CD4-positive, alpha-beta T cell treated with Interleukin-1 beta for 1 hour (primary cell): ENCODE measurements at regions not wholly inside any gene's neighbourhood (a gene's known extent, or its start where the extent isn't known, plus 50 kb on each side); places are given as distances from the start of the nearest gene placed in this dataset.
"Not testable (repeated sequence)": the region's sequence is repeated elsewhere in the genome, so short reads cannot be mapped to it uniquely, and the experiment has no call there.

Experiments used
- DNase-seq, 2 donors: peaks; one replicate each; pipeline ENCODE4 v3.0.0-alpha.2; 2020 to 2022

- no peak for DNase-seq
Measured at GRCh38 chr5:4581289-4581688, 558.8 kb upstream of the ADAMTS16 start.

- no peak for DNase-seq
Measured at GRCh38 chr5:4584982-4585381, 555.1 kb upstream of the ADAMTS16 start.

GRCh38 chr5:4613440-4613839, 526.7 kb upstream of the ADAMTS16 start:
- DNase-seq, result no peak

GRCh38 chr5:4614088-4614487, 526.0 kb upstream of the ADAMTS16 start:
- DNase-seq, result no peak

GRCh38 chr5:4615369-4615768, 524.8 kb upstream of the ADAMTS16 start:
- DNase-seq, result not testable (repeated sequence)

- DNase-seq, result no peak
Measured at GRCh38 chr5:4625206-4625896, 514.8 kb upstream of the ADAMTS16 start.

GRCh38 chr5:4627131-4627530, 513.0 kb upstream of the ADAMTS16 start:
- no peak for DNase-seq

- no peak for DNase-seq
Measured at GRCh38 chr5:4627929-4628328, 512.2 kb upstream of the ADAMTS16 start.

- DNase-seq, result no peak
Measured at GRCh38 chr5:4628645-4629385, 511.3 kb upstream of the ADAMTS16 start.

- DNase-seq, result no peak
Measured at GRCh38 chr5:4630031-4630430, 510.1 kb upstream of the ADAMTS16 start.

- no peak for DNase-seq
Measured at GRCh38 chr5:4634342-4634741, 505.8 kb upstream of the ADAMTS16 start.

GRCh38 chr5:4636378-4636777, 503.8 kb upstream of the ADAMTS16 start:
- DNase-seq, result no peak

GRCh38 chr5:4639946-4640345, 500.2 kb upstream of the ADAMTS16 start:
- DNase-seq, result no peak

GRCh38 chr5:4640795-4641194, 499.3 kb upstream of the ADAMTS16 start:
- no peak for DNase-seq

- DNase-seq, result no peak
Measured at GRCh38 chr5:4642525-4642924, 497.6 kb upstream of the ADAMTS16 start.

- no peak for DNase-seq
Measured at GRCh38 chr5:4643190-4643589, 496.9 kb upstream of the ADAMTS16 start.

- DNase-seq, result no peak
Measured at GRCh38 chr5:4643960-4644359, 496.2 kb upstream of the ADAMTS16 start.

- DNase-seq, result no peak
Measured at GRCh38 chr5:4646715-4647375, 493.3 kb upstream of the ADAMTS16 start.

- DNase-seq, result no peak
Measured at GRCh38 chr5:4647955-4648354, 492.2 kb upstream of the ADAMTS16 start.

- no peak for DNase-seq
Measured at GRCh38 chr5:4651806-4652565, 488.1 kb upstream of the ADAMTS16 start.

- no peak for DNase-seq
Measured at GRCh38 chr5:4653475-4653874, 486.7 kb upstream of the ADAMTS16 start.

- no peak for DNase-seq
Measured at GRCh38 chr5:4659851-4660250, 480.3 kb upstream of the ADAMTS16 start.

- DNase-seq, result no peak
Measured at GRCh38 chr5:4661326-4661725, 478.8 kb upstream of the ADAMTS16 start.
